ENCODE measurements at regions not wholly inside any gene's neighbourhood (a gene's known extent, or its start where the extent isn't known, plus 50 kb on each side); places are given as distances from the start of the nearest gene placed in this dataset.

- TF ChIP-seq ATF3 (IDR thresholded peaks at IDR 0.05) (no peak), SP1 (IDR thresholded peaks at IDR 0.05) (no peak), RAD21 (IDR thresholded peaks at IDR 0.05) (no peak), GABPA (IDR thresholded peaks at IDR 0.05 in 1 of 2, conservative IDR thresholded peaks at IDR 0.05 in 1 of 2) (no peak), YY1 (IDR thresholded peaks at IDR 0.05) (no peak), EGR1 (IDR thresholded peaks at IDR 0.05; ENCODE audit: low read depth in 2 of 2) (no peak), HNF4G (IDR thresholded peaks at IDR 0.05) (no peak), NR2F2 (IDR thresholded peaks at IDR 0.05) (no peak)
Measured at GRCh38 chr11:119845756-119846155, 116.8 kb upstream of the NECTIN1 start (continued).

DNA sequence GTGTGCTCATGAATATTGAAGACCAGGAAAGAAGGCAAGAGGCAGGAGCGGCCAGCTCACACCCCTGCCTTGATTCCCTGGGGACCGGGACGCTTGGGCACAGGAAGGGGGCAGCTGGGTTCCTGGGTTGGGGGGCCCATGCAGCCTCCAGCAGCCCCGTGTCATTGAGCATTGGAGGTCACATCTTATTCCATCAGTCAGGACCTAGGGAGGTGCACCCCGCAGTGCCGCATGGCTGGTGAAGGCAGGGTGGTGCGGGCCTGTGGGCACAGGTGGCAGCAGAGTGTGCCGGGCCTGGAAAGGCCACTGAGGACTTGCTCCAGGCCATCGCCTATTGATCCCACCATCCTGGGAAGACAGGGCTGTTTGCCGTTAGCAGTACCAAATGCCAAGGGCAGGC lies 116.3 kb upstream of the NECTIN1 start:
- H3K4me3 ChIP-seq (ENCODE audit: low read depth in 1 of 3, low read length in 3 of 3), result no peak overlapping the region
- H3K9ac ChIP-seq (ENCODE audit: low read depth in 1 of 2, low read length in 2 of 2), result no peak overlapping the region
- no peaks in the 10 kb centered on the region for H3K4me1 ChIP-seq (ENCODE audit: control insufficient read depth in 4 of 4, insufficient read depth in 4 of 4, low read length in 3 of 4)
- TF ChIP-seq HNF4G (IDR thresholded peaks at IDR 0.05) (no peak), RAD21 (IDR thresholded peaks at IDR 0.05) (no peak), EGR1 (IDR thresholded peaks at IDR 0.05; ENCODE audit: low read depth in 2 of 2) (no peak)
- TF ChIP-seq, protein P1, sequence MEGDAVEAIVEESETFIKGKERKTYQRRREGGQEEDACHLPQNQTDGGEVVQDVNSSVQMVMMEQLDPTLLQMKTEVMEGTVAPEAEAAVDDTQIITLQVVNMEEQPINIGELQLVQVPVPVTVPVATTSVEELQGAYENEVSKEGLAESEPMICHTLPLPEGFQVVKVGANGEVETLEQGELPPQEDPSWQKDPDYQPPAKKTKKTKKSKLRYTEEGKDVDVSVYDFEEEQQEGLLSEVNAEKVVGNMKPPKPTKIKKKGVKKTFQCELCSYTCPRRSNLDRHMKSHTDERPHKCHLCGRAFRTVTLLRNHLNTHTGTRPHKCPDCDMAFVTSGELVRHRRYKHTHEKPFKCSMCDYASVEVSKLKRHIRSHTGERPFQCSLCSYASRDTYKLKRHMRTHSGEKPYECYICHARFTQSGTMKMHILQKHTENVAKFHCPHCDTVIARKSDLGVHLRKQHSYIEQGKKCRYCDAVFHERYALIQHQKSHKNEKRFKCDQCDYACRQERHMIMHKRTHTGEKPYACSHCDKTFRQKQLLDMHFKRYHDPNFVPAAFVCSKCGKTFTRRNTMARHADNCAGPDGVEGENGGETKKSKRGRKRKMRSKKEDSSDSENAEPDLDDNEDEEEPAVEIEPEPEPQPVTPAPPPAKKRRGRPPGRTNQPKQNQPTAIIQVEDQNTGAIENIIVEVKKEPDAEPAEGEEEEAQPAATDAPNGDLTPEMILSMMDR (IDR thresholded peaks at IDR 0.05; ENCODE audit: low read depth, low read length, missing input control), result no peak
- H3K27ac ChIP-seq (ENCODE audit: low read depth in 1 of 2, low read length in 2 of 2), result no peak overlapping the region
- no peak for DNase-seq (ENCODE audit: low spot score)
- 81% methylated on average over 10 of the region's 10 CpGs for WGBS
- peaks cover 0 to 5% (median 2%) of the 10 kb centered on the region in 4 donors for H3K9me3 ChIP-seq (ENCODE audit: control insufficient read depth in 4 of 4, low read length in 3 of 4)
- H3K36me3 ChIP-seq (ENCODE audit: control insufficient read depth in 4 of 4, insufficient read depth in 3 of 4, low read depth in 1 of 4, low read length in 3 of 4), result no peaks in the 10 kb centered on the region
- H3K27me3 ChIP-seq (ENCODE audit: control insufficient read depth in 4 of 4, insufficient read depth in 4 of 4, low read length in 3 of 4), result no peaks in the 10 kb centered on the region

GRCh38 chr11:119844808-119845207 lies 115.8 kb upstream of the NECTIN1 start:
- TF ChIP-seq NR2F2 (IDR thresholded peaks at IDR 0.05) (no peak), HNF4A (conservative IDR thresholded peaks at IDR 0.05) (no peak), YY1 (IDR thresholded peaks at IDR 0.05) (no peak), RAD21 (IDR thresholded peaks at IDR 0.05) (no peak), SP1 (IDR thresholded peaks at IDR 0.05) (no peak), EGR1 (IDR thresholded peaks at IDR 0.05; ENCODE audit: low read depth in 2 of 2) (no peak), TAF1 (conservative IDR thresholded peaks at IDR 0.05) (no peak), JUND (IDR thresholded peaks at IDR 0.05) (no peak), FOXA2 (IDR thresholded peaks at IDR 0.05) (no peak), ATF3 (IDR thresholded peaks at IDR 0.05) (no peak), FOXA1 (IDR thresholded peaks at IDR 0.05) (no peak), GABPA (IDR thresholded peaks at IDR 0.05 in 1 of 2, conservative IDR thresholded peaks at IDR 0.05 in 1 of 2) (no peak), RXRA (IDR thresholded peaks at IDR 0.05) (no peak), HNF4G (IDR thresholded peaks at IDR 0.05) (no peak)
- TF ChIP-seq, protein P1 (IDR thresholded peaks at IDR 0.05; ENCODE audit: low read depth, low read length, missing input control), result no peak
- TF ChIP-seq, protein P2, sequence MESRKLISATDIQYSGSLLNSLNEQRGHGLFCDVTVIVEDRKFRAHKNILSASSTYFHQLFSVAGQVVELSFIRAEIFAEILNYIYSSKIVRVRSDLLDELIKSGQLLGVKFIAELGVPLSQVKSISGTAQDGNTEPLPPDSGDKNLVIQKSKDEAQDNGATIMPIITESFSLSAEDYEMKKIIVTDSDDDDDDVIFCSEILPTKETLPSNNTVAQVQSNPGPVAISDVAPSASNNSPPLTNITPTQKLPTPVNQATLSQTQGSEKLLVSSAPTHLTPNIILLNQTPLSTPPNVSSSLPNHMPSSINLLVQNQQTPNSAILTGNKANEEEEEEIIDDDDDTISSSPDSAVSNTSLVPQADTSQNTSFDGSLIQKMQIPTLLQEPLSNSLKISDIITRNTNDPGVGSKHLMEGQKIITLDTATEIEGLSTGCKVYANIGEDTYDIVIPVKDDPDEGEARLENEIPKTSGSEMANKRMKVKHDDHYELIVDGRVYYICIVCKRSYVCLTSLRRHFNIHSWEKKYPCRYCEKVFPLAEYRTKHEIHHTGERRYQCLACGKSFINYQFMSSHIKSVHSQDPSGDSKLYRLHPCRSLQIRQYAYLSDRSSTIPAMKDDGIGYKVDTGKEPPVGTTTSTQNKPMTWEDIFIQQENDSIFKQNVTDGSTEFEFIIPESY (IDR thresholded peaks at IDR 0.05), result no peak
- TF ChIP-seq, protein P3, sequence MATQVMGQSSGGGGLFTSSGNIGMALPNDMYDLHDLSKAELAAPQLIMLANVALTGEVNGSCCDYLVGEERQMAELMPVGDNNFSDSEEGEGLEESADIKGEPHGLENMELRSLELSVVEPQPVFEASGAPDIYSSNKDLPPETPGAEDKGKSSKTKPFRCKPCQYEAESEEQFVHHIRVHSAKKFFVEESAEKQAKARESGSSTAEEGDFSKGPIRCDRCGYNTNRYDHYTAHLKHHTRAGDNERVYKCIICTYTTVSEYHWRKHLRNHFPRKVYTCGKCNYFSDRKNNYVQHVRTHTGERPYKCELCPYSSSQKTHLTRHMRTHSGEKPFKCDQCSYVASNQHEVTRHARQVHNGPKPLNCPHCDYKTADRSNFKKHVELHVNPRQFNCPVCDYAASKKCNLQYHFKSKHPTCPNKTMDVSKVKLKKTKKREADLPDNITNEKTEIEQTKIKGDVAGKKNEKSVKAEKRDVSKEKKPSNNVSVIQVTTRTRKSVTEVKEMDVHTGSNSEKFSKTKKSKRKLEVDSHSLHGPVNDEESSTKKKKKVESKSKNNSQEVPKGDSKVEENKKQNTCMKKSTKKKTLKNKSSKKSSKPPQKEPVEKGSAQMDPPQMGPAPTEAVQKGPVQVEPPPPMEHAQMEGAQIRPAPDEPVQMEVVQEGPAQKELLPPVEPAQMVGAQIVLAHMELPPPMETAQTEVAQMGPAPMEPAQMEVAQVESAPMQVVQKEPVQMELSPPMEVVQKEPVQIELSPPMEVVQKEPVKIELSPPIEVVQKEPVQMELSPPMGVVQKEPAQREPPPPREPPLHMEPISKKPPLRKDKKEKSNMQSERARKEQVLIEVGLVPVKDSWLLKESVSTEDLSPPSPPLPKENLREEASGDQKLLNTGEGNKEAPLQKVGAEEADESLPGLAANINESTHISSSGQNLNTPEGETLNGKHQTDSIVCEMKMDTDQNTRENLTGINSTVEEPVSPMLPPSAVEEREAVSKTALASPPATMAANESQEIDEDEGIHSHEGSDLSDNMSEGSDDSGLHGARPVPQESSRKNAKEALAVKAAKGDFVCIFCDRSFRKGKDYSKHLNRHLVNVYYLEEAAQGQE (IDR thresholded peaks at IDR 0.05), result no peak
- TF ChIP-seq, protein P4, sequence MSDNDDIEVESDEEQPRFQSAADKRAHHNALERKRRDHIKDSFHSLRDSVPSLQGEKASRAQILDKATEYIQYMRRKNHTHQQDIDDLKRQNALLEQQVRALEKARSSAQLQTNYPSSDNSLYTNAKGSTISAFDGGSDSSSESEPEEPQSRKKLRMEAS (IDR thresholded peaks at IDR 0.05), result no peak
- Histone ChIP-seq H3K9me3 (ENCODE audit: control insufficient read depth in 4 of 4, low read length in 3 of 4) (peaks cover 0 to 5% (median 2%) of the 10 kb centered on the region in 4 donors), H3K36me3 (ENCODE audit: control insufficient read depth in 4 of 4, insufficient read depth in 3 of 4, low read depth in 1 of 4, low read length in 3 of 4) (no peaks in the 10 kb centered on the region), H3K4me3 (ENCODE audit: low read depth in 1 of 3, low read length in 3 of 3) (no peak overlapping the region), H3K9ac (ENCODE audit: low read depth in 1 of 2, low read length in 2 of 2) (no peak overlapping the region), H3K4me1 (ENCODE audit: control insufficient read depth in 4 of 4, insufficient read depth in 4 of 4, low read length in 3 of 4) (no peaks in the 10 kb centered on the region), H3K27me3 (ENCODE audit: control insufficient read depth in 4 of 4, insufficient read depth in 4 of 4, low read length in 3 of 4) (no peaks in the 10 kb centered on the region), H3K27ac (ENCODE audit: low read depth in 1 of 2, low read length in 2 of 2) (no peak overlapping the region)
- 37% methylated on average over 4 of the region's 4 CpGs for WGBS
- DNase-seq (ENCODE audit: low spot score), result no peak

All from liver (tissue), 8 donors.